CD14-positive monocyte (primary cell): ENCODE measurements at regions not wholly inside any gene's neighbourhood (a gene's known extent, or its start where the extent isn't known, plus 50 kb on each side); places are given as distances from the start of the nearest gene placed in this dataset.

Experiments used
- DNase-seq, 3 donors: peaks; one replicate each; pipeline ENCODE4 v3.0.0-alpha.2; 2011 to 2022
- H2AFZ ChIP-seq: 2 replicates; pipeline ENCODE4 v1.6.0; 2012; ENCODE audit warnings: mild to moderate bottlenecking, low read depth, low read length, inconsistent platforms; ENCODE audit not compliant: insufficient read depth, poor library complexity, severe bottlenecking
- H3K27ac ChIP-seq, 2 donors: 1 replicate in 1 of 2; 2 replicates in 1 of 2; pipeline ENCODE4 v1.5.1; 2012 to 2013; ENCODE audit warnings: low read length in 2 of 2, control low read depth in 1 of 2, inconsistent platforms in 1 of 2, low read depth in 1 of 2, mild to moderate bottlenecking in 1 of 2
- H3K27me3 ChIP-seq, 2 donors: one replicate each; pipeline versions ENCODE4 v1.6.0 to v1.6.1; 2011 to 2013; ENCODE audit warnings: low read length in 2 of 2; ENCODE audit not compliant: control insufficient read depth in 2 of 2, insufficient read depth in 2 of 2
- H3K36me3 ChIP-seq, 2 donors: replicated peaks in 1 of 2; 1 replicate in 1 of 2; 2 replicates in 1 of 2; pipeline versions ENCODE4 v1.5.1 to v1.6.1; 2012 to 2013; ENCODE audit warnings: low read length in 2 of 2, control low read depth in 1 of 2, inconsistent platforms in 1 of 2, mild to moderate bottlenecking in 1 of 2; ENCODE audit not compliant: insufficient read depth in 2 of 2, control insufficient read depth in 1 of 2
- H3K4me1 ChIP-seq, 2 donors: 1 replicate in 1 of 2; 2 replicates in 1 of 2; pipeline versions ENCODE4 v1.5.1 to v1.6.1; 2012 to 2013; ENCODE audit warnings: low read length in 2 of 2, control low read depth in 1 of 2, inconsistent platforms in 1 of 2, mild to moderate bottlenecking in 1 of 2, moderate library complexity in 1 of 2; ENCODE audit not compliant: insufficient read depth in 2 of 2, control insufficient read depth in 1 of 2
- H3K4me2 ChIP-seq: replicated peaks from 2 replicates; pipeline ENCODE3; 2012; ENCODE audit warnings: low read length, moderate library complexity, mild to moderate bottlenecking; ENCODE audit not compliant: poor library complexity, severe bottlenecking; ENCODE audit errors: extremely low read depth
- H3K4me3 ChIP-seq, 3 experiments: fragments of 200-600 bp in 1 of 3; sonication (generic) in 1 of 3; replicated peaks in 1 of 3; 1 replicate in 2 of 3; 2 replicates in 1 of 3; pipeline ENCODE4 v1.5.1; 2011 to 2013; ENCODE audit warnings: low read length in 3 of 3, mild to moderate bottlenecking in 3 of 3, control low read depth in 2 of 3, low read depth in 2 of 3, inconsistent platforms in 1 of 3, moderate library complexity in 1 of 3
- H3K79me2 ChIP-seq: 2 replicates; pipeline ENCODE4 v1.6.0; 2012; ENCODE audit warnings: mild to moderate bottlenecking, control low read depth, inconsistent platforms, low read length, moderate library complexity; ENCODE audit not compliant: insufficient read depth
- H3K9ac ChIP-seq: 2 replicates; pipeline ENCODE4 v1.6.0; 2017; ENCODE audit warnings: low read length, mild to moderate bottlenecking; ENCODE audit not compliant: insufficient read depth, poor library complexity, severe bottlenecking
- H3K9me3 ChIP-seq, 2 donors: replicated peaks in 1 of 2; 1 replicate in 1 of 2; 2 replicates in 1 of 2; pipeline versions ENCODE4 v1.5.1 to v1.6.1; 2012 to 2013; ENCODE audit warnings: low read length in 2 of 2, control low read depth in 1 of 2; ENCODE audit not compliant: control insufficient read depth in 1 of 2, insufficient read depth in 1 of 2
- H4K20me1 ChIP-seq: 2 replicates; pipeline ENCODE4 v1.6.0; 2012; ENCODE audit warnings: mild to moderate bottlenecking, low read length, control low read depth, moderate library complexity; ENCODE audit not compliant: insufficient read depth
- H3K27ac Mint-ChIP-seq, 7 donors: one replicate each; pipeline ENCODE4 v1.8.0; 2020; ENCODE audit warnings: mild to moderate bottlenecking in 7 of 7, mixed read lengths in 7 of 7, moderate library complexity in 6 of 7, inconsistent platforms in 2 of 7
- H3K27me3 Mint-ChIP-seq, 3 donors: one replicate each; pipeline ENCODE4 v1.8.0; 2021 to 2022; ENCODE audit warnings: low read depth in 3 of 3, mild to moderate bottlenecking in 3 of 3, mixed read lengths in 3 of 3, moderate library complexity in 3 of 3, inconsistent platforms in 1 of 3
- H3K36me3 Mint-ChIP-seq, 2 donors: one replicate each; pipeline ENCODE4 v1.8.0; 2020; ENCODE audit warnings: mixed read lengths in 2 of 2, inconsistent platforms in 1 of 2, mild to moderate bottlenecking in 1 of 2
- H3K4me1 Mint-ChIP-seq: one replicate; pipeline ENCODE4 v1.8.0; 2020; ENCODE audit warnings: mild to moderate bottlenecking, mixed read lengths
- H3K4me3 Mint-ChIP-seq, 2 donors: one replicate each; pipeline ENCODE4 v1.8.0; 2020; ENCODE audit warnings: mild to moderate bottlenecking in 2 of 2, mixed read lengths in 2 of 2, moderate library complexity in 1 of 2
- H3K9me3 Mint-ChIP-seq, 7 donors: one replicate each; pipeline ENCODE4 v1.8.0; 2020 to 2022; ENCODE audit warnings: mixed read lengths in 7 of 7, mild to moderate bottlenecking in 6 of 7, moderate library complexity in 6 of 7, inconsistent platforms in 2 of 7
- CTCF ChIP-seq: fragments of 200-600 bp; IDR thresholded peaks from one replicate; pipeline ENCODE4 v1.8.0; 2022; ENCODE audit warnings: antibody characterized with exemption, mild to moderate bottlenecking
- WGBS: methylation state at CpG from one replicate; pipeline ENCODE4 v1.1.5; 2013; ENCODE audit warnings: missing lambda C conversion rate; ENCODE audit not compliant: insufficient coverage; 5-methylcytosine and 5-hydroxymethylcytosine counted together
- intact Hi-C, 2 donors: fragments of 100-400 bp; cut with micrococcal nuclease; formaldehyde crosslinking; loops; one replicate each; pipeline versions ENCODE4 v1.15.0 to v1.15.1; 2023

GRCh38 chr2:236954641-236955040 lies 131.0 kb upstream of the COPS8 start:
- H3K27ac Mint-ChIP-seq, result no peak overlapping the region
- intact Hi-C loops, result no loop called here

GRCh38 chr2:236955521-236956030 lies 130.1 kb upstream of the COPS8 start:
- no peak overlapping the region for H3K9ac ChIP-seq
- no peaks in the 10 kb centered on the region for H4K20me1 ChIP-seq
- no peaks in the 10 kb centered on the region for H3K79me2 ChIP-seq
- H3K36me3 ChIP-seq, result no peaks in the 10 kb centered on the region
- Mint-ChIP-seq H3K36me3 (peaks cover 0 to 2% of the 10 kb centered on the region in 2 donors), H3K4me3 (no peak overlapping the region), H3K27me3 (peaks cover 6 to 19% (median 10%) of the 10 kb centered on the region in 3 donors), H3K27ac (no peak overlapping the region), H3K4me1 (peaks cover 4% of the 10 kb centered on the region), H3K9me3 (peaks cover 5 to 21% (median 17%) of the 10 kb centered on the region in 7 donors)
- H3K27me3 ChIP-seq, result peaks cover 0 to 8% of the 10 kb centered on the region in 2 donors
- no peaks in the 10 kb centered on the region for H3K4me1 ChIP-seq
- DNase-seq, result no peak
- no peak overlapping the region for H3K4me2 ChIP-seq
- H2AFZ ChIP-seq, result no peak overlapping the region
- intact Hi-C loops, result no loop called here
- H3K9me3 ChIP-seq, result peaks cover 0 to 6% of the 10 kb centered on the region in 2 donors
- H3K27ac ChIP-seq, result no peak overlapping the region
- no peak for TF ChIP-seq CTCF
- WGBS, result 100% methylated on average over 2 of the region's 6 CpGs
- H3K4me3 ChIP-seq, result no peak overlapping the region

More at GRCh38 chr2:236954641-236955040, 131.0 kb upstream of the COPS8 start:
- no peaks in the 10 kb centered on the region for H3K36me3 ChIP-seq
- no peaks in the 10 kb centered on the region for H4K20me1 ChIP-seq
- peaks cover 0 to 1% of the 10 kb centered on the region in 2 donors for H3K36me3 Mint-ChIP-seq
- H3K9ac ChIP-seq, result no peak overlapping the region
- no peak overlapping the region for H3K4me3 ChIP-seq
- no peak for DNase-seq
- no peak for TF ChIP-seq CTCF
- H3K79me2 ChIP-seq, result no peaks in the 10 kb centered on the region
- no peak overlapping the region for H2AFZ ChIP-seq
- H3K9me3 ChIP-seq, result peaks cover 0 to 6% of the 10 kb centered on the region in 2 donors
- no CpG with 5 or more reads among the region's 3 CpGs for WGBS
- H3K4me2 ChIP-seq, result no peak overlapping the region
- peaks cover 6 to 20% (median 13%) of the 10 kb centered on the region in 3 donors for H3K27me3 Mint-ChIP-seq
- no peak overlapping the region for H3K27ac ChIP-seq
- peaks cover 5 to 19% (median 14%) of the 10 kb centered on the region in 7 donors for H3K9me3 Mint-ChIP-seq
- H3K4me1 Mint-ChIP-seq, result peaks cover 5% of the 10 kb centered on the region
- H3K4me3 Mint-ChIP-seq, result no peak overlapping the region
- H3K4me1 ChIP-seq, result no peaks in the 10 kb centered on the region
- peaks cover 0 to 8% of the 10 kb centered on the region in 2 donors for H3K27me3 ChIP-seq
